ENCODE measurements at regions not wholly inside any gene's neighbourhood (a gene's known extent, or its start where the extent isn't known, plus 50 kb on each side); places are given as distances from the start of the nearest gene placed in this dataset.

DNA sequence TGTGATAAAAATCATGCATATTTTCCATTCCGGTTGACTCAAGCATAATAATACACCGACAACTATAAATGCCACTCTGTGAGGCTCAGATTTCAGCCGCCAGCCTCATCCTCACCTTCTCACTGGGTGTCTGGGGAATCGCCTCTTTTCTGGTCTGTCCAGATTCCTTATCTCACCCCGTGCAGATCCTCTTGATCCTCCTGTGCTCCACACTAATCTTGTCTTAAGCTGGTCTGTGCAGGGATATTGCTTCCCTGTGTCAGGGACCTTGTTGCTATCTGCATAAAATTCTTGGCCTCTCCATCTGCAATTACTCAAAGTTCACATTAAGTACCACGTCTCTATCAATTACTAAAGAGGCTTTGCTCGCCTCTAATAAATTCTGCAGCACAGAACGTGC lies 116.6 kb upstream of the SPACA7 start:
- Mint-ChIP-seq H3K27me3 (peaks cover 4 to 12% of the 10 kb centered on the region in 2 donors), H3K36me3 (no peaks in the 10 kb centered on the region), H3K4me1 (no peaks in the 10 kb centered on the region), H3K9me3 (peaks cover 0 to 6% (median 0%) of the 10 kb centered on the region in 3 donors), H3K4me3 (no peak overlapping the region), H3K27ac (no peak overlapping the region)
- POLR2A ChIA-PET = no interaction called here
- H3K36me3 ChIP-seq (ENCODE audit: control insufficient read depth in 2 of 2, extremely low read depth in 1 of 2, insufficient read depth in 1 of 2, low read length in 1 of 2) = no peaks in the 10 kb centered on the region
- peaks cover 0 to 9% of the 10 kb centered on the region in 2 experiments for H3K27me3 ChIP-seq (replicated peaks in 1 of 2; ENCODE audit: control insufficient read depth in 2 of 2, extremely low read depth in 1 of 2, insufficient read depth in 2 of 2, low read length in 1 of 2)
- no peaks in the 10 kb centered on the region for H3K9me3 ChIP-seq
- DNase-seq (no peak), ATAC-seq (replicated peaks in 1 of 4) (no peak)
- CTCF ChIA-PET = no interaction called here
- H3K4me1 ChIP-seq (ENCODE audit: control insufficient read depth in 1 of 2, extremely low read depth in 1 of 2, insufficient read depth in 2 of 2, low read length in 2 of 2) = no peaks in the 10 kb centered on the region
- no peak overlapping the region for H3K4me3 ChIP-seq (ENCODE audit: control insufficient read depth in 1 of 2, extremely low read depth in 1 of 2, low read length in 1 of 2)
- no peak overlapping the region for H3K27ac ChIP-seq (ENCODE audit: low read length)
- WGBS (ENCODE audit: insufficient coverage) = 77% methylated on average over 4 of the region's 8 CpGs

DNA sequence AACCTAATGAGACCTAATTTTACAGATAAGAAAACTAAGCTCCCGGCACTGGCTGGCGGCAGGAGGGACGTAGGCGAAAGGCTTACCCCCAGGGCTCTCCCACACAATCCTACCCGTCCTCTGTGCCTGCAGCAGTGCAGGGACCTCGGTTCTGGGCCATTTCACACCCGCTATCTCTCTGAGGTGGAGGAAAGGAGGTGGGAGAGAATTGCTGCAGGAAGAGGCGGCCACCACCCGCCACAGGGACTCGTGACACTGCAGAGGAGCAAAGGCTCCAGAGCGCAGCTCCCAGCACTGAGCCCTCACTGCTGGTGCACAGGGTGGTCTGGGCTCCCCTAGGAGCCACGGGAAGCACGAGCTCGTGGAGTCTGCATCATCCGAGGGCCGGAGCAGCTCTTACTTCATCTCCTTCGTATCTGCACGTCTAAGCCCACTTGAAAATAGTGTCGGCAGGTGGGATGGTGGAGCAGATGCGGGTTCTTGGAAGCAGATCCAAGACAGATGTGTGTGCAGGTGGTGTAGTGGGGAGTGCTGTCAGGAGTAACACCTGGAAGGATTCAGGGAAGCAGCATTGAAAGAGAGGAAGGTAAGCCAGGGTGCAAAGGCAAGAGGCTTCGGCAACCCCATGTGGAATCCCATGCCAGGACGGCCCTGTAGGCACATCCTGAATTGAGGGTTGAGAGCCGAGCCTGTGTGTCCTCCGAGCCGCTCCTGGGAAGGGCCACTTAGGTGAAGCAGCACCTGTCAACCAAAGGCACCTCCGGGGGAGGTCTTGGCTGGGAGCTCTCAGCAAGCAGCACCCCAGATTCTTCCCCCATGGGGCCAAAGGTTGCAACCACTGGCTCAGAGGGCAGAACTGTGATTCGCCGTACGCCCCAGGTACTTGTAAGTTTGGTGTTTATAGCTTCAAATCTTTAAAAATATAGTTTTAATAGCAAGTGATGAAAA lies 115.8 kb upstream of the SPACA7 start:
- Mint-ChIP-seq H3K36me3 (no peaks in the 10 kb centered on the region), H3K27ac (no peak overlapping the region), H3K4me3 (no peak overlapping the region), H3K9me3 (peaks cover 0 to 6% (median 0%) of the 10 kb centered on the region in 3 donors), H3K4me1 (no peaks in the 10 kb centered on the region), H3K27me3 (peaks cover 4 to 11% of the 10 kb centered on the region in 2 donors)
- Histone ChIP-seq H3K4me1 (ENCODE audit: control insufficient read depth in 1 of 2, extremely low read depth in 1 of 2, insufficient read depth in 2 of 2, low read length in 2 of 2) (no peaks in the 10 kb centered on the region), H3K4me3 (ENCODE audit: control insufficient read depth in 1 of 2, extremely low read depth in 1 of 2, low read length in 1 of 2) (no peak overlapping the region), H3K27ac (ENCODE audit: low read length) (no peak overlapping the region), H3K9me3 (no peaks in the 10 kb centered on the region), H3K36me3 (ENCODE audit: control insufficient read depth in 2 of 2, extremely low read depth in 1 of 2, insufficient read depth in 1 of 2, low read length in 1 of 2) (no peaks in the 10 kb centered on the region), H3K27me3 (replicated peaks in 1 of 2; ENCODE audit: control insufficient read depth in 2 of 2, extremely low read depth in 1 of 2, insufficient read depth in 2 of 2, low read length in 1 of 2) (peaks cover 0 to 7% of the 10 kb centered on the region in 2 experiments)
- DNase-seq (no peak), ATAC-seq (replicated peaks in 1 of 4) (no peak)
- POLR2A ChIA-PET = no interaction called here
- WGBS (ENCODE audit: insufficient coverage) = 78% methylated on average over 16 of the region's 29 CpGs
- CTCF ChIA-PET = no interaction called here

DNA sequence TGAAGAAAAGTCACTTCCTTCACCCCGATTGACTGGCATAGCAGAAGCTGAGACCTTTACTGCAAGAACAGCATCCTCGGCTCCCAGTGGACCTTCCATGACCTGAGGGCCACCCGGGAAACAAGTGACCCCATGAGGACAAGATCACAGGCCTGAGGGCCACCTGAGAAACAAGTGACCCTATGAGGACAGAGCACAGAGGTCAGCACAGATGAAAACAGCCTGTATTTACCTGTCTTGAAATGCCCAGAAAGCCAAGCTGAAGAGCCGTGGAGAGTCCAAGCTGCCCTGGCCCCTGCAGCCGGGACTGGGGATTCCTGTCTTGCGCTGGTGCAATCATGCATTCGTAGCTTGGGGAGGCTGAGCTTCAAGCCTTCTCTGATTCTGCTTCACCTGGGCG lies 114.2 kb upstream of the SPACA7 start:
- 81% methylated on average over 7 of the region's 8 CpGs for WGBS (ENCODE audit: insufficient coverage)
- no peaks in the 10 kb centered on the region for H3K9me3 ChIP-seq
- H3K9me3 Mint-ChIP-seq = peaks cover 0 to 6% (median 0%) of the 10 kb centered on the region in 3 donors
- no peak overlapping the region for H3K27ac Mint-ChIP-seq
- peaks cover 0 to 5% of the 10 kb centered on the region in 2 experiments for H3K27me3 ChIP-seq (replicated peaks in 1 of 2; ENCODE audit: control insufficient read depth in 2 of 2, extremely low read depth in 1 of 2, insufficient read depth in 2 of 2, low read length in 1 of 2)
- CTCF ChIA-PET = no interaction called here
- H3K27me3 Mint-ChIP-seq = peaks cover 8 to 12% of the 10 kb centered on the region in 2 donors
- no peaks in the 10 kb centered on the region for H3K4me1 Mint-ChIP-seq
- POLR2A ChIA-PET = no interaction called here
- no peaks in the 10 kb centered on the region for H3K36me3 Mint-ChIP-seq
- no peak overlapping the region for H3K27ac ChIP-seq (ENCODE audit: low read length)
- H3K4me3 ChIP-seq (ENCODE audit: control insufficient read depth in 1 of 2, extremely low read depth in 1 of 2, low read length in 1 of 2) = no peak overlapping the region
- DNase-seq (no peak), ATAC-seq (replicated peaks in 1 of 4) (no peak)
- no peaks in the 10 kb centered on the region for H3K36me3 ChIP-seq (ENCODE audit: control insufficient read depth in 2 of 2, extremely low read depth in 1 of 2, insufficient read depth in 1 of 2, low read length in 1 of 2)
- no peaks in the 10 kb centered on the region for H3K4me1 ChIP-seq (ENCODE audit: control insufficient read depth in 1 of 2, extremely low read depth in 1 of 2, insufficient read depth in 2 of 2, low read length in 2 of 2)
- H3K4me3 Mint-ChIP-seq = no peak overlapping the region

DNA sequence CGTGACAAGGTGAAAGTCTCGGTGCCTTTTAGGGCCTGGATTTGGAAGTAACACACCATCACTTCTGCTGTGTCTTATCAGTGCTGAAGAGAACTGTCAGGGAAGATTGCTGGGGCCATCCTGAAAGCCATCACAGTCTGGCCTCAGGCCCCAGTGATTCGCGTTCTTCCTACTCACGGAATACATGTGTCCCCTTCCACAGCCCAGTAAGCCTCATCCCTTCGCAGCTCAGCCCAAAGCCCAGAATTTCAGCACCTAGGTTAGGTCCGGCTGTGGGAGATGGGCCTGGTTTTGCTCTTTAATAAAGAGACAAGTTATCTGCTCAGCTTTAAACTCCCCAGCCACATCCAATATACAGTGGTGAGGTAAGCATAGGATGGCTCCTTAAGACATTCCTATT lies 113.0 kb upstream of the SPACA7 start:
- peaks cover 0 to 5% of the 10 kb centered on the region in 2 experiments for H3K27me3 ChIP-seq (replicated peaks in 1 of 2; ENCODE audit: control insufficient read depth in 2 of 2, extremely low read depth in 1 of 2, insufficient read depth in 2 of 2, low read length in 1 of 2)
- peaks cover 8 to 12% of the 10 kb centered on the region in 2 donors for H3K27me3 Mint-ChIP-seq
- H3K4me3 Mint-ChIP-seq = no peak overlapping the region
- no peak overlapping the region for H3K27ac Mint-ChIP-seq
- ATAC-seq (replicated peaks in 1 of 4) (no peak), DNase-seq (no peak)
- ChIA-PET CTCF (interaction anchor here in 1 of 2 donors (0.6 kb wide), 1 partner anchor 346 kb away, joined by 3 read pairs; no protein-coding TSS in a partner anchor), POLR2A (no interaction called here)
- H3K4me1 ChIP-seq (ENCODE audit: control insufficient read depth in 1 of 2, extremely low read depth in 1 of 2, insufficient read depth in 2 of 2, low read length in 2 of 2) = no peaks in the 10 kb centered on the region
- no peaks in the 10 kb centered on the region for H3K36me3 Mint-ChIP-seq
- H3K4me1 Mint-ChIP-seq = no peaks in the 10 kb centered on the region
- H3K9me3 Mint-ChIP-seq = peaks cover 0 to 6% (median 0%) of the 10 kb centered on the region in 3 donors
- H3K27ac ChIP-seq (ENCODE audit: low read length) = no peak overlapping the region
- H3K4me3 ChIP-seq (ENCODE audit: control insufficient read depth in 1 of 2, extremely low read depth in 1 of 2, low read length in 1 of 2) = no peak overlapping the region
- no peaks in the 10 kb centered on the region for H3K9me3 ChIP-seq
- no peaks in the 10 kb centered on the region for H3K36me3 ChIP-seq (ENCODE audit: control insufficient read depth in 2 of 2, extremely low read depth in 1 of 2, insufficient read depth in 1 of 2, low read length in 1 of 2)
- 83% methylated on average over 2 of the region's 7 CpGs for WGBS (ENCODE audit: insufficient coverage)

DNA sequence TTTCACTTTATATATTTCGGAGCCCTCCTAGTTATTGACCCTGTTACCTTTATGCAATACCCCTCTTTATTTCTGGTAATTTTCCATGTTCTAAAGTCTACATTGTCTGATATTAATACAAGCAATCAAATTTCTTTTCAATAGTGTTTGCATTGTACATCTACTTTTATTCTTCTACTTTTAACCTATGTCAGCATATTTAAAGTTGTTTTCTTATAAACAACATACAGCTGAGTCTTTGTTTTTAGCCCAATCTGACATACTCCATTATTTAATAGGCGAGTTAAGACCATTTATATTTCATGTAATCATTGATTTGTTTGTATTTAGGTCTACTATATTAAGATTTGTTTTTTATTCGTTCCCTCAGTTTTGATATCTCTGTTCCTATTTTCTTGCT lies 108.5 kb upstream of the SPACA7 start:
- Histone ChIP-seq H3K27ac (ENCODE audit: low read length) (no peak overlapping the region), H3K9me3 (no peaks in the 10 kb centered on the region), H3K4me1 (ENCODE audit: control insufficient read depth in 1 of 2, extremely low read depth in 1 of 2, insufficient read depth in 2 of 2, low read length in 2 of 2) (no peaks in the 10 kb centered on the region), H3K4me3 (ENCODE audit: control insufficient read depth in 1 of 2, extremely low read depth in 1 of 2, low read length in 1 of 2) (no peak overlapping the region), H3K36me3 (ENCODE audit: control insufficient read depth in 2 of 2, extremely low read depth in 1 of 2, insufficient read depth in 1 of 2, low read length in 1 of 2) (no peaks in the 10 kb centered on the region), H3K27me3 (replicated peaks in 1 of 2; ENCODE audit: control insufficient read depth in 2 of 2, extremely low read depth in 1 of 2, insufficient read depth in 2 of 2, low read length in 1 of 2) (peaks cover 0 to 8% of the 10 kb centered on the region in 2 experiments)
- Mint-ChIP-seq H3K4me1 (no peaks in the 10 kb centered on the region), H3K4me3 (no peak overlapping the region), H3K27me3 (peaks cover 4 to 18% of the 10 kb centered on the region in 2 donors), H3K27ac (no peak overlapping the region), H3K36me3 (no peaks in the 10 kb centered on the region), H3K9me3 (no peaks in the 10 kb centered on the region)
- no peak for ATAC-seq (replicated peaks in 1 of 4)
- no peak for DNase-seq
- ChIA-PET CTCF (no interaction called here), POLR2A (no interaction called here)
- no CpG with 5 or more reads among the region's 3 CpGs for WGBS (ENCODE audit: insufficient coverage)

DNA sequence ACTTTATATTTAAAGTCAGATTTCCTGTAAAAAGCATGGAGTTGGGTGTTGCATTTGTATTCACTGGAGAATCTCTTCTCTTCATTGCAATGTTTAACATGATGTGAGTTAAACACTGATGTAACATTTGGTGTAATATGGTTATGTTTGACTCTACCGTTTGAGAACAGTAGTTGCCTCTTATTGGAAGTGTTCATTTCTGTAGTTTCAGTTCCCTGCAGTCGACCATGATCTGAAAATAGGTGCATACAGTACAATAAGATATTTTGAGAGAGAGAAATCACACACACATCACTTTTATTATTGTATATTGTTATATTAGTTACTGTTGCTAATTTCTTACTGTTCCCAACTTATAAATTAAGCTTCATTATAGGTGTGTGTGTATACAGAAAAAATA lies 105.2 kb upstream of the SPACA7 start:
- Mint-ChIP-seq H3K27me3 (peaks cover 17 to 32% of the 10 kb centered on the region in 2 donors), H3K27ac (no peak overlapping the region), H3K4me1 (no peaks in the 10 kb centered on the region), H3K4me3 (no peak overlapping the region), H3K36me3 (no peaks in the 10 kb centered on the region), H3K9me3 (no peaks in the 10 kb centered on the region)
- ATAC-seq (replicated peaks in 1 of 4) (no peak), DNase-seq (no peak)
- POLR2A ChIA-PET = no interaction called here
- WGBS (ENCODE audit: insufficient coverage) = no CpG with 5 or more reads among the region's 2 CpGs
- no peak overlapping the region for H3K27ac ChIP-seq (ENCODE audit: low read length)
- H3K4me3 ChIP-seq (ENCODE audit: control insufficient read depth in 1 of 2, extremely low read depth in 1 of 2, low read length in 1 of 2) = no peak overlapping the region
- CTCF ChIA-PET = interaction anchor here in 1 of 2 donors (0.5 kb wide), 1 partner anchor 1125 kb away, joined by 3 read pairs; no protein-coding TSS in a partner anchor
- no peaks in the 10 kb centered on the region for H3K9me3 ChIP-seq
- H3K4me1 ChIP-seq (ENCODE audit: control insufficient read depth in 1 of 2, extremely low read depth in 1 of 2, insufficient read depth in 2 of 2, low read length in 2 of 2) = no peaks in the 10 kb centered on the region
- H3K27me3 ChIP-seq (replicated peaks in 1 of 2; ENCODE audit: control insufficient read depth in 2 of 2, extremely low read depth in 1 of 2, insufficient read depth in 2 of 2, low read length in 1 of 2) = peaks cover 0 to 11% of the 10 kb centered on the region in 2 experiments
- no peaks in the 10 kb centered on the region for H3K36me3 ChIP-seq (ENCODE audit: control insufficient read depth in 2 of 2, extremely low read depth in 1 of 2, insufficient read depth in 1 of 2, low read length in 1 of 2)
